Glomerular visceral epithelial cell (primary cell): ENCODE measurements at regions not wholly inside any gene's neighbourhood (a gene's known extent, or its start where the extent isn't known, plus 50 kb on each side); places are given as distances from the start of the nearest gene placed in this dataset.

Source experiments
- DNase-seq: peaks from one replicate; pipeline ENCODE4 v3.0.0-alpha.2; 2016; ENCODE audit errors: extremely low spot score

DNA sequence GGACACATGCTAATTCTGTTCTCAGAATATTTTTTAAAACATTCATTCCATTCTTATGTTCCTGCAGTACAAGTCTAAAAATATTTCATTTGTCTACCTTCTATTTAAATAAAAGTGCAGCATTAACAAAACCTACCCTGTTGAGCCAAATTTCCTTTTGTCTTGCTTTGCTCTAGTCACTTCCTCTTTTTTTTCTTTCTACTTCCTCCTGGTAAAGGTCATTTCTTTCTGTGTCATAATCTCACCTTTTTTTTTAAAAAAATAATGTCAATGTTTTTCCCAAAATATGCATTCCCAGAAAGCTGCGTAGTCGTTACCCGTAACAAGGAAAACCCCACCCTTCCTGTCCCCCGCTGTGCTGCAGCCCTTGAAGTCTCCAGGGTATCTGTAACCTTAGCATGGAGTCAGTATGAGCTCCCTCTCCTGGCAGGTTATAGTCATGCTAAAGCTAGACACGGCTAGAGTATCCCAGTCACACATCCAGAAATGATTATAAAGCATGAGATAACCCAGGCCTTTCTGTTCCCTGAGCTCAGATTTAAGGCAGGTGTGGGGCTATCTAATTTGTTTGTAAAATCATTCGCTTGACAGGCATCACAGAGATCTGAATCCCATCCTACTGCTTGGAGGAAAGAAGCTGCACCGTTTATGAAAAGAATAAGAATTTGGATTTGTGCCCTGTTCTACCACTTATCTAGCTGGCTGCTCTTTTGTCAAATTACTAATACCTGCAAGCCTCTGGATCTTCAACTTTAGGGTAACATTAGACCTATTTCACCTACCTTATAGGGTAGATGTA, 51.1 kb upstream of the EED start:
- peak; percentile 84 for DNase-seq

GRCh38 chr11:86192519-86193257, 51.9 kb upstream of the EED start:
- DNase-seq, result no peak

DNA sequence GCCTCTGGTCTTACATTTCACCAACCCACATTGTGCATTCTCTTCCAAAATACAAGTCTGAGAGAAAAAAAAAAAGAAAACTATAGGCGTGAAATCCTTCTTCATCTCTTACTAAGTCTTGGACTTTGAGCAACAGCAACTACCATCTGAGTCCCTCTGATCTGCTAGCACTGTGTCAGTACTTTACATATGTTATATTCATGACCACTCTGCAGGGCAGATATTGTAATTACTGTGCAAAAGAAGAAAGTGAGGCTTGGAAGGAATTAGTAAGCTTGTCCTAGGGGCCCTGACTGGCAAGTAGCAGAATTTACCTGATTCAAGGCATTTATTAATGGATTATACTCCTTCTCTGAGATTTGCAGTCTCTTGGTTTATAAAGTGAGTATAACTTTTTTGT, 52.7 kb upstream of the EED start:
- DNase-seq, result no peak

- no peak for DNase-seq
Measured at GRCh38 chr11:86187027-86187426, 57.5 kb upstream of the EED start.

DNA sequence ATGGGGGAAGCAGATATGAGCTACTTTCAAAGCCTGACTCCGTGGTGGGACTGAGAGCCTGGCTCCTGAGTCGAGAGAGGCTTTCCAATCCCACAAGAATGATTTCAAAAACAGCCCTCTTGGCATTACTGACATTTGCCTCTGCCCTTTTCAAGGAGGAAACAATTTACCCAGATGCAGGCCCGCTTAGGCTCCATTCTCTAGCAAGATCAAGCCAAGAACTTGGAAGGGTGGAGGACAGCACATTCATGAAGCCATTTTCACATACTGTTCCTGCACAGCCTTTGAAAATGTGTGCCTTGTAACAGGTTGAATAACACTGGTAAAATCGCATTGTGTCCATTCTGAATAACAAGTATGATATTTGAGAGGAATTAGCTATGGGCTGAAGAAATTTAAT, 58.2 kb upstream of the EED start:
- no peak for DNase-seq

DNA sequence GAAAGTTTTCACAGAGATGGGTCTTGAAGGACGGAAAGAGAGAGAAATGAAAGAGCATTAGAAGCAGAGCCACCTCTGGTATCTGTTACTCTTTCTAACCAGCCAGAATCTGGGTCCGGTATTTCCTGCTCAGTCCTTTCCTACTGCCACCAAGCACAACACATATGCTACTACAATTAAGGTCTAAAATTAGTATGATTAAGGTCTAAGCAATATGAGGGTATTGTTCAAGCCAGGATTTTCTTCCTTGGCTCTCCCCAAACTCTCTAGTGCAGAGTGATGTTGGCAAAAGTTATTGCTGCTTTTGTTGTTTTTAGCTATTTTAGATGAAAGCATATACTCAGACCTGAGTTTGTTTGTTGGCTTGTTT, 59.2 kb upstream of the EED start:
- no peak for DNase-seq

DNA sequence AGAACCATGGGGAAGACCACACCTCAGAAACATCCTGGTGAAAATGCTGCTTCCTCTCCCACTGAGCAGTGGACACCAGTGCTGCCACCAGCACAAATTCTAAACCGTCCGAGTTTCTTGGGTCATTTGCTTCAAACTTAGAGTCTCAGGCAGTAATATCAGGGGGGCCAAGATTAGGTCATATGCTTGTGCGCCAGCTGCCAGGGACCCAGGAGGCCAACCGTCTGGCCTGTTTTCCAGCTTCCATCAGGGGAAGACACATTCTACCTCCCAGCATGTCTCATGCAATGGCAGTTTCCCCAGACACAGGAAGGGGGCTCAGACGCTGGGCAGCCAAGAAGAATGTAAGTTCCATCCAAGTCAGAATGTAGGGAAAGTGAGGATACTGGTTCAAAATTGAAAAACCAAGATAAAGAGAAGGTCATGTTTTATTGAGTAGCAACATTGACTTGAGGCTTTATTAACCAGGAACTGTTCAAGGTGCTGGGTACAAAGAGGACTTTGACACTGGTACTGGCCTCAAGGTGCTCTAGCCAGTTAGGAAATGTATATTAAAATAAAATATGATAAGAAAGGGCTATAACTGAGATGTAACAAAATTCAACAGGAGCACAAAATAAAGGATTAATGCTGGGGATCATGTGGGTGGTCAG, 59.7 kb upstream of the EED start:
- no peak for DNase-seq

- DNase-seq, result peak; percentile 62
Measured at GRCh38 chr11:86183694-86184093, 60.9 kb upstream of the EED start.

DNA sequence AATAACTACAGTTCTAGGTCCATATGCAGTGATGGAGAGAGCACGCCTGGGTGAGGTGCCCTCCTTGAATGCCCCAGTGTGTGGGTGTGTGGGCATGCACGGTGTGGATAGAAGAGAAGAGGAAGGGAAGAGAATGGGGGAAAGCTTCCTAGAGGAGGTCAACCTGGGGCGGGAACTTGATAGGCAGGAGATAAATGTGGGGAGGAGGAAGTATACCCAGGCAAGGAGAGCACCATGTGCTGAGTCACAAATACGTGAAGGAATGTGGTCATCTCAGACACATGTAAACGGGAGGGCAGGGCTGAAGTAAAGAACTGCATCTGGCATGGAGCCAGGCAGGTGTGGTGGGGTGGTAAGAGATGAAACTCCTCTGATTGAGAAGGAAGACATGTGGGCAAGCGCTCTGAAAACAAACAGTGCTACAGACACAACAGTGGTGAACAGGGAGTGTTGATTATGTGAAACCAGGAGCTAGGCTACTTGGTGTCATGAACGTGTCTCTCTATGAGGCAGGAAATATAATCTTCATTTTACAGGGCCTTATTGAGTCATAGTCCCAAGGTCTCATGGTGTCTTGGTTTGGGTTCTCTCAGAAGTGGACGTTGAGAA, 61.5 kb upstream of the EED start:
- peak; percentile 87 for DNase-seq

DNA sequence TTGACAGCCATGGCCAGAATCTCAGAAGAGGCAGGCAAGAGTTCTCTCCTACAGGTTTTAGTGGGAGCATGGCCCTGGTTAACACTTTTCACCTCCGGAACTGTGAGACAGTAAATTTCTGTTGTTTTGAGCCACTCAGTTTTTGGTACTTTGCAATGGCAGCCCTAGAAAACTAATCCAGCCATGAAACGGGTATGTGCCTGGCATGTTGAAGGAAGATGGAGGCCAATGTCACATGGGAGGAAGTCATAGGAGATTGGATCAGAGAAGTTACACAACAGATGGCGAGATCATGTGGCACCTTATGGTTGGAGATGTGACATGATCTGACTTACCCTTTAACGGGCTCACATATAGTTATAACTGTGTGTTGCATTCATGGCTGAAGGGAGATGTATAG, 63.2 kb upstream of the EED start:
- no peak for DNase-seq

DNA sequence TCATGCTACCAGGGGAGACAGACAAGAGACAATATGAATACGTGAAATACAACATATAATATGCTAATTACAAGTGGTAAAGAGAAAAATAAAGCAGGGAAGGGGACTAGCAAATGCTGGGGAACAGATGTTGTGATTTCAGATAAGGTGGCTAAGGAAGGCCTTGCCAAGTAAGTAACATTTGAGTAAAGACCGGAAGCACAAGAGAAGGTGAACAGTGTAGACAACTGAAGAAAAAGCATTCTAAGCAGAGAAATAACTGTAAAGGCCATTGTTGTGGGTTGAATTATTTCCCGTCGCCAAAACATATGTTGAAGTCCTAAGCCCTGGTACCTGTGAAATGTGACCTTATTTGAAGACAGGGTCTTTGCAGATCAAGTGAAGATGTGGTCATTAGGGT, 63.7 kb upstream of the EED start:
- no peak for DNase-seq

GRCh38 chr11:86180423-86180822, 64.1 kb upstream of the EED start:
- no peak for DNase-seq

- DNase-seq, result peak; percentile 30
Measured at GRCh38 chr11:86179646-86180064, 64.9 kb upstream of the EED start.

GRCh38 chr11:86177302-86177701, 67.3 kb upstream of the EED start:
- DNase-seq, result no peak

GRCh38 chr11:86176165-86176884, 68.2 kb upstream of the EED start:
- DNase-seq, result no peak

GRCh38 chr11:86175626-86176025, 68.9 kb upstream of the EED start:
- no peak for DNase-seq

DNA sequence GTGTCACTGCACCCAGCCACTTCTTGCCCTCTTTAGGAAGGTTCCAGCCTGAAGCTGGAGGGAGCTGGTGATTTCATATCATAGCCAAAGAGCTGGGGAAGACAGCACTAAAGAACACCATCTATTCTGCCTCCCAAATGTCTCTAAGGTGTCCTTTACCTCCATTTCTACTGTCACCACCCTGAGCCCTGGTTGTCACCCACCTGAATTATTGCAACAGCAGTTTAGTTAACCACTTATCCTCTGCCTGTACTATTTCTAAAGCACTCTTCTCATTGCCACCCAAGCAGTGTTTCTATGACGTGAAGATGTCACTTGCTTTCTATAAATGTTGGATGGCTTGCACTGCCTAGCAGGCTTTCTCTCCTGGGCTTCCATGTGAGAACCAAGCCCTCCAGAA, 69.4 kb upstream of the EED start:
- no peak for DNase-seq

DNA sequence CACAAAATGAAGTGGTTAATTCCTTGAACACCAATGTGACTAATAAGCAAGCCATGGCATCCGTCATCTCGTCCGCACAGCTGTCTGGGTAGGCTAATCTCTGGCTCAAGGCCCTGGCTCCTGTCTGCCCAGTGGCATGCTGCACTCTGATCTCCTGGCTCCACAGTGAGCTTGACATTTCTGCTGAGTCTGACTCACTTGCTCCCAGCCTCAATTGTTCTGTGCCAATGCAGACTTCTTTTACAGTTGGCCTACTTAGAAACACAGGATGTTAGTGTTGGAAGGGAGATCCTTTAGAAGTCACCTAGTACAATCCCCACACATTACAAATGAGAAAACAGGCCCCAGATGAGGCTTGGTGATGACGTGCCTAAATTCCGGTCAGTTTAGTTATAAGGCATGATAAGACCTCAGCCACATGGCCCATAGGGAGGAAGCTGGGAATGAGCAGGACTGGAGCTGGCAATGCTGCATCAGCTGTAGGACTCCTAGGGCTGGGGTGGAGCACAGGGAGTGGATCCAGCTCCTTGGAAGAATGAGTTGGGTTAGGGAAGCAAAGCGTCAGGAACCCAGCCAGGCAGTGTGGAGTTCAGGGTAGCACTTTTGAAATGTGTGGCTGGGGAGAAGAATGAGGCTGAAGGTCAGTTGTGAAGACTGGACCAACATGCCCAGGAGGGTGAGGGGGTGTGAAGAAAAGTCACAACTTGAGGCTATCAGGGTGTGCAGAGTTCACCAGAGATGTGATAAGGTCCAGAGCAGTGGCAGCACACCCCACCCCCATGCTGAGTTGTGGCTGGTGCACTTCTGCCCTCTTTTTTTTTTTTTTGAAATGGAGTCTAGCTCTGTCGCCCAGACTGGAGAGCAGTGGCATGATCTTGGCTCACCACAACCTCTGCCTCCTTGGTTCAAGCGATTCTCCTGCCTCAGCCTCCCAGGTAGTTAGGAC, 70.2 kb upstream of the EED start:
- DNase-seq, result peak; percentile 95

DNA sequence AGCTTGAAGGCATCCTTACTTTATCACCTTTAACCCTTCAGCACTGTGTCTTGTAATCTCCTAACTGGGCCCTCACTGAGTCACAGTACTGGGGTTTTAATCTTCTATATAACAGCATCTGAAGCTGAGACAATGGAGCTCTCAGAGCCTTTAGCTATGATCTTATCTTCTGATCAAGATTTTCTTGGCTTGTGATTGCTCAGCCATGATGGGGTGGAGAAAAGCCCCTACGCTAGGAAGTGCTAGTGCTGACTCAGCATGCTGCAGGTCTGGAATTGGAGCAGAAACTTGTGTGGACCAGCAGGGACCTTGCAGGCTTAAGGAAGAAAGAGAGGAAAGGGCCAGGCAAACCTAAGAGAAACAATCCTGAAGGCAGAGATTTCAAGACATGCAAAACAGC, 71.7 kb upstream of the EED start:
- DNase-seq, result peak; percentile 43

GRCh38 chr11:86171627-86172026, 72.9 kb upstream of the EED start:
- DNase-seq, result no peak
